HL-60 (cell line): ENCODE measurements at regions not wholly inside any gene's neighbourhood (a gene's known extent, or its start where the extent isn't known, plus 50 kb on each side); places are given as distances from the start of the nearest gene placed in this dataset.

Experiments
- DNase-seq, 2 experiments: peaks; one replicate each; pipeline ENCODE4 v3.0.0-alpha.2; 2010 to 2020; ENCODE audit warnings: low read depth in 1 of 2, low spot score in 1 of 2
- H3K27ac ChIP-seq: fragments of 250-450 bp; sonication (Bioruptor Pico); replicated peaks from 2 replicates; pipeline ENCODE4 v1.5.1; 2020; ENCODE audit warnings: mild to moderate bottlenecking, moderate library complexity
- H3K27me3 ChIP-seq: fragments of 250-450 bp; sonication (Bioruptor Pico); 2 replicates; pipeline ENCODE4 v1.5.1; 2021; ENCODE audit warnings: mild to moderate bottlenecking, moderate library complexity; ENCODE audit not compliant: insufficient read depth, poor library complexity, severe bottlenecking
- H3K4me3 ChIP-seq: replicated peaks from 2 replicates; pipeline ENCODE4 v1.5.1; 2011; ENCODE audit warnings: mild to moderate bottlenecking, control low read depth, low read length; ENCODE audit not compliant: insufficient read depth
- GABPA ChIP-seq: IDR thresholded peaks from 2 replicates; pipeline ENCODE4 v1.6.1; 2012; ENCODE audit warnings: low read depth
- POLR2AphosphoS5 ChIP-seq: IDR thresholded peaks from 2 replicates; pipeline ENCODE4 v1.6.1; 2012; ENCODE audit warnings: low read depth
- SPI1 ChIP-seq: IDR thresholded peaks from 2 replicates; pipeline ENCODE4 v1.6.1; 2012; ENCODE audit warnings: low read depth, mild to moderate bottlenecking, borderline replicate concordance
- TF ChIP-seq, protein P1 (sequence below): IDR thresholded peaks from 2 replicates; pipeline ENCODE4 v1.6.1; 2012; ENCODE audit warnings: low read depth; ENCODE audit not compliant: insufficient replicate concordance
- TF ChIP-seq, protein P2 (sequence below): IDR thresholded peaks from one replicate; pipeline ENCODE4 v1.5.1; 2011; ENCODE audit warnings: low read length, control low read depth, inconsistent platforms; ENCODE audit not compliant: insufficient read depth

DNA sequence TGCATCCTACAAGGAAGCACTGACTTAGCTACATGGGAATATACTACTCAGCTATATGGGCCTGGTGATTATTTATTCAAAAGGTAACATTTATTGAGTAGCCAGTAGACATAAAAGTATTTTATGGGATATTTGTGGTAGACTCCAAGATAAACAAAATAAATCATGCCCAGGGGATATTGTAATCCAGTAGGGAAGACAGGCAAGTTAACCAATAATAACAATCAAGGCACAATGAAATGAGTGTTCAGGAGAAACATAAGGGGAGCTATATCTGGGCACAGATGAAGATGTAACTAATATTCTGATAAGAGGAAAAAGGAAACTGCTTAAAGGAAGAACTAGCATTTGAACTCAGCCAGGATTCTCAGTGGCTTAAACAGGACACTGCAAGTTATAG, 161.4 kb upstream of the MTNR1B start:
- no peak for DNase-seq
- Histone ChIP-seq H3K27me3 (no peaks in the 10 kb centered on the region), H3K27ac (no peak overlapping the region), H3K4me3 (no peak overlapping the region)
- TF ChIP-seq SPI1 (no peak), POLR2AphosphoS5 (no peak)

DNA sequence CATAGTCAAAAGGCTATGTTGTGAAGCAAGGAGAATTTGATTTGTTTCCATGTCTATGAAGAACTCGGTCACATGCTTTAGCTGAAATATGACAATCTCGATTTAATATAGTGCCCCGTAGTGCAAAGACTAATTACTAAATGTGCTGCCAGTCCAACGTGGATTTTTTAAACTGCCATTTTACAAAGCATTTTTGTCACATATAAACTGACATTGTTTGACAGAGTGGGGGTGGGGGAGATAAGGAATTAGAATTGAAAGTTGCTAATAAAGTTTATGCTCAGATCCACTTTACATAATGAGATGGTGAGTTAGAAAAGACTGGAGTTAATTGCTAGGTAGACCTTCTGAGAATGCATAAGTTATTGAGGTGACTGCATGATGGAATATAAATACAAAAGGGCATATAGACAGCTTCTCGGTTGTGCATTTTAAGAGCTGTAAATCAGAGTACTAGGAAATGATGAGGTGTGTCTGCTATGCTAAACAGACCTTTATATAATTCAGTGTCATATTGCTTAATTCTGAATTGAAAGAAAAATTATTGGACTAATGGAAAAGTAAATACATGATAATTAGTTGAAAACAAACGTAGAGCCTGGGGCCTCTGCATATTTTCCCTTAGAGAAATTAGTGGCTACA, 158.9 kb upstream of the MTNR1B start:
- Histone ChIP-seq H3K27ac (no peak overlapping the region), H3K27me3 (no peaks in the 10 kb centered on the region), H3K4me3 (no peak overlapping the region)
- no peak for DNase-seq
- no peak for TF ChIP-seq SPI1
- TF ChIP-seq GABPA = no peak
- no peak for TF ChIP-seq POLR2AphosphoS5
- TF ChIP-seq, protein P1, sequence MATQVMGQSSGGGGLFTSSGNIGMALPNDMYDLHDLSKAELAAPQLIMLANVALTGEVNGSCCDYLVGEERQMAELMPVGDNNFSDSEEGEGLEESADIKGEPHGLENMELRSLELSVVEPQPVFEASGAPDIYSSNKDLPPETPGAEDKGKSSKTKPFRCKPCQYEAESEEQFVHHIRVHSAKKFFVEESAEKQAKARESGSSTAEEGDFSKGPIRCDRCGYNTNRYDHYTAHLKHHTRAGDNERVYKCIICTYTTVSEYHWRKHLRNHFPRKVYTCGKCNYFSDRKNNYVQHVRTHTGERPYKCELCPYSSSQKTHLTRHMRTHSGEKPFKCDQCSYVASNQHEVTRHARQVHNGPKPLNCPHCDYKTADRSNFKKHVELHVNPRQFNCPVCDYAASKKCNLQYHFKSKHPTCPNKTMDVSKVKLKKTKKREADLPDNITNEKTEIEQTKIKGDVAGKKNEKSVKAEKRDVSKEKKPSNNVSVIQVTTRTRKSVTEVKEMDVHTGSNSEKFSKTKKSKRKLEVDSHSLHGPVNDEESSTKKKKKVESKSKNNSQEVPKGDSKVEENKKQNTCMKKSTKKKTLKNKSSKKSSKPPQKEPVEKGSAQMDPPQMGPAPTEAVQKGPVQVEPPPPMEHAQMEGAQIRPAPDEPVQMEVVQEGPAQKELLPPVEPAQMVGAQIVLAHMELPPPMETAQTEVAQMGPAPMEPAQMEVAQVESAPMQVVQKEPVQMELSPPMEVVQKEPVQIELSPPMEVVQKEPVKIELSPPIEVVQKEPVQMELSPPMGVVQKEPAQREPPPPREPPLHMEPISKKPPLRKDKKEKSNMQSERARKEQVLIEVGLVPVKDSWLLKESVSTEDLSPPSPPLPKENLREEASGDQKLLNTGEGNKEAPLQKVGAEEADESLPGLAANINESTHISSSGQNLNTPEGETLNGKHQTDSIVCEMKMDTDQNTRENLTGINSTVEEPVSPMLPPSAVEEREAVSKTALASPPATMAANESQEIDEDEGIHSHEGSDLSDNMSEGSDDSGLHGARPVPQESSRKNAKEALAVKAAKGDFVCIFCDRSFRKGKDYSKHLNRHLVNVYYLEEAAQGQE = no peak
- TF ChIP-seq, protein P2, sequence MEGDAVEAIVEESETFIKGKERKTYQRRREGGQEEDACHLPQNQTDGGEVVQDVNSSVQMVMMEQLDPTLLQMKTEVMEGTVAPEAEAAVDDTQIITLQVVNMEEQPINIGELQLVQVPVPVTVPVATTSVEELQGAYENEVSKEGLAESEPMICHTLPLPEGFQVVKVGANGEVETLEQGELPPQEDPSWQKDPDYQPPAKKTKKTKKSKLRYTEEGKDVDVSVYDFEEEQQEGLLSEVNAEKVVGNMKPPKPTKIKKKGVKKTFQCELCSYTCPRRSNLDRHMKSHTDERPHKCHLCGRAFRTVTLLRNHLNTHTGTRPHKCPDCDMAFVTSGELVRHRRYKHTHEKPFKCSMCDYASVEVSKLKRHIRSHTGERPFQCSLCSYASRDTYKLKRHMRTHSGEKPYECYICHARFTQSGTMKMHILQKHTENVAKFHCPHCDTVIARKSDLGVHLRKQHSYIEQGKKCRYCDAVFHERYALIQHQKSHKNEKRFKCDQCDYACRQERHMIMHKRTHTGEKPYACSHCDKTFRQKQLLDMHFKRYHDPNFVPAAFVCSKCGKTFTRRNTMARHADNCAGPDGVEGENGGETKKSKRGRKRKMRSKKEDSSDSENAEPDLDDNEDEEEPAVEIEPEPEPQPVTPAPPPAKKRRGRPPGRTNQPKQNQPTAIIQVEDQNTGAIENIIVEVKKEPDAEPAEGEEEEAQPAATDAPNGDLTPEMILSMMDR = no peak

DNA sequence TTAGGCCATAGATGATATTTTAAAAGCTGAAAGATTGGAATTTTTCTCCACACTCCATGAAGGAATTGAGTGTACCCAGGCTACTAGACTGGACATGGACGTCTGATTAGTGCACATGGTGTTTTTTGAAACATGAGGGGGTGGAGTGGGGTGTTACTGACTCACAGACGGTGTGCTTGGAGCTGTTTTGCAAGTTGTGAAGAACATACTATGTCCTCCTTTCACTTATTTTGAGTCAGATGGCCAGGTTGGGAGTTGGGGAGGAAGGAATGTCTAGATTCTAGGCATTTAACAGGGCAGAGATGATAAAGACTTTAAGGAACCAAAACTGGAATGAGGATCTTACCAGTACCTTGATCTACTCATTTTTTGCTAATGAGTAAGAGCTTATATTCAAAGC, 158.1 kb upstream of the MTNR1B start:
- Histone ChIP-seq H3K4me3 (no peak overlapping the region), H3K27me3 (no peaks in the 10 kb centered on the region), H3K27ac (no peak overlapping the region)
- TF ChIP-seq GABPA (no peak), SPI1 (no peak), POLR2AphosphoS5 (no peak)
- TF ChIP-seq, protein P2 = no peak
- TF ChIP-seq, protein P1 = no peak
- no peak for DNase-seq

DNA sequence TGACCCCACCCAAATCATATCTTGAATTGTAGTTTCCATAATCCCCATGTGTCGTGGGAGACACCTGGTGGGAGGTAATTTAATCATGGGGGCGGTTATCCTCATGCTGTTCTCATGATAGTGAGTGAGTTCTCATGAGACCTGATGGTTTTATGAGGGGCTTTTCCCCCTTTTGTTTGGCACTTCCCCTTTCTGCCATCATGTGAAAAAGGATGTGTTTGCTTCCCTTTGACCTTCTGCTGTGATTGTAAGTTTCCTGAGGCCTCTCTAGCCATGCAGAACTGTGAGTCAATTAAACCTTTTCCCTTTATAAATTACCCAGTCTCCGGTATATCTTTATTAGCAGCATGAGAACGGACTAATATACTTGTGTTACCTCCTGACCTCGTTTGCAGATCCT, 156.6 kb upstream of the MTNR1B start:
- TF ChIP-seq, protein P2 = no peak
- TF ChIP-seq SPI1 = peak; percentile 17; the same call in 1 of the 2 replicates
- TF ChIP-seq, protein P1 = no peak
- no peak overlapping the region for H3K4me3 ChIP-seq
- H3K27ac ChIP-seq = no peak overlapping the region
- DNase-seq = no peak
- no peaks in the 10 kb centered on the region for H3K27me3 ChIP-seq
